ENCODE measurements at regions not wholly inside any gene's neighbourhood (a gene's known extent, or its start where the extent isn't known, plus 50 kb on each side); places are given as distances from the start of the nearest gene placed in this dataset.

- intact Hi-C loops (cut with DNase I): no loop called here
- TF ChIP-seq CTCF (IDR thresholded peaks at IDR 0.05; ENCODE audit: borderline replicate concordance, extremely low read depth, insufficient read depth): no peak
- Histone ChIP-seq H3K27me3 (ENCODE audit: control insufficient read depth, insufficient read depth, low read length) (no peaks in the 10 kb centered on the region), H3K36me3 (ENCODE audit: control insufficient read depth in 2 of 3, insufficient read depth in 3 of 3, low read length in 3 of 3) (no peaks in the 10 kb centered on the region), H3K27ac (ENCODE audit: low read depth in 2 of 2, low read length in 2 of 2) (no peak overlapping the region), H3K9ac (ENCODE audit: low read length in 3 of 3) (no peak overlapping the region), H3K9me3 (ENCODE audit: control insufficient read depth in 2 of 3, insufficient read depth in 1 of 3, low read length in 3 of 3) (peaks cover 0 to 3% (median 0%) of the 10 kb centered on the region in 3 donors), H3K4me1 (ENCODE audit: control insufficient read depth in 2 of 3, insufficient read depth in 2 of 3, low read depth in 1 of 3, low read length in 3 of 3) (no peaks in the 10 kb centered on the region), H3K4me3 (ENCODE audit: low read length in 3 of 3) (no peak overlapping the region)
- FAIRE-seq (no peak), DNase-seq (no peak)
Measured at GRCh38 chr15:46121441-46121840, 486.6 kb downstream of the SQOR start.

DNA sequence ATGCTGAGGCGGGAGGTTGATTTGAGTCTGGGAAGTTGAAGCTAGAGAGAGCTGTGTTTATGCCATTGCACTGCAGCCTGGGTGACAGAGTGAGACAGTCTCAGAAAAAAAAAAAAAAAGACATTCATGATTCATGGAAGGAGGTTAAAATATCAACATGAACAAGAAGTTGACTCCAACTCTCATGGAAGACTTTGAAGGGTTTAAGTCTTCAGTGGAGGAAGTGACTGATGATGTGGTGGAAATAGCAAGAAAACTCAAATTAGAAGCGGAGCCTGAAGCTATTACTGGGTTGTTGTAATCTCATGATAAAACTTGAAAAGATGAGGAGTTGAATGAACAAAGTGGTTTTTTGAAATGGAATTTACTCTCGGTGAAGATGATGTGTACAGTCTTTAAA lies 491.8 kb downstream of the SQOR start:
- Histone ChIP-seq H3K27ac (ENCODE audit: low read depth in 2 of 2, low read length in 2 of 2) (no peak overlapping the region), H3K9me3 (ENCODE audit: control insufficient read depth in 2 of 3, insufficient read depth in 1 of 3, low read length in 3 of 3) (peaks cover 0 to 3% (median 0%) of the 10 kb centered on the region in 3 donors), H3K36me3 (ENCODE audit: control insufficient read depth in 2 of 3, insufficient read depth in 3 of 3, low read length in 3 of 3) (no peaks in the 10 kb centered on the region), H3K9ac (ENCODE audit: low read length in 3 of 3) (no peak overlapping the region), H3K27me3 (ENCODE audit: control insufficient read depth, insufficient read depth, low read length) (no peaks in the 10 kb centered on the region), H3K4me1 (ENCODE audit: control insufficient read depth in 2 of 3, insufficient read depth in 2 of 3, low read depth in 1 of 3, low read length in 3 of 3) (no peaks in the 10 kb centered on the region), H3K4me3 (ENCODE audit: low read length in 3 of 3) (no peak overlapping the region)
- DNase-seq: no peak
- TF ChIP-seq CTCF (IDR thresholded peaks at IDR 0.05; ENCODE audit: borderline replicate concordance, extremely low read depth, insufficient read depth): no peak
- no peak for FAIRE-seq
- intact Hi-C loops (cut with DNase I): no loop called here

- Histone ChIP-seq H3K4me1 (ENCODE audit: control insufficient read depth in 2 of 3, insufficient read depth in 2 of 3, low read depth in 1 of 3, low read length in 3 of 3) (no peaks in the 10 kb centered on the region), H3K36me3 (ENCODE audit: control insufficient read depth in 2 of 3, insufficient read depth in 3 of 3, low read length in 3 of 3) (no peaks in the 10 kb centered on the region), H3K9ac (ENCODE audit: low read length in 3 of 3) (no peak overlapping the region), H3K27ac (ENCODE audit: low read depth in 2 of 2, low read length in 2 of 2) (no peak overlapping the region), H3K9me3 (ENCODE audit: control insufficient read depth in 2 of 3, insufficient read depth in 1 of 3, low read length in 3 of 3) (peaks cover 0 to 3% (median 0%) of the 10 kb centered on the region in 3 donors), H3K4me3 (ENCODE audit: low read length in 3 of 3) (no peak overlapping the region), H3K27me3 (ENCODE audit: control insufficient read depth, insufficient read depth, low read length) (no peaks in the 10 kb centered on the region)
- TF ChIP-seq CTCF (IDR thresholded peaks at IDR 0.05; ENCODE audit: borderline replicate concordance, extremely low read depth, insufficient read depth): no peak
- no peak for DNase-seq
- no peak for FAIRE-seq
- intact Hi-C loops (cut with DNase I): no loop called here
Measured at GRCh38 chr15:46127361-46127874, 492.6 kb downstream of the SQOR start.

- intact Hi-C loops (cut with DNase I): no loop called here
- H3K36me3 ChIP-seq (ENCODE audit: control insufficient read depth in 2 of 3, insufficient read depth in 3 of 3, low read length in 3 of 3): no peaks in the 10 kb centered on the region
- FAIRE-seq (no peak), DNase-seq (no peak)
- TF ChIP-seq CTCF (IDR thresholded peaks at IDR 0.05; ENCODE audit: borderline replicate concordance, extremely low read depth, insufficient read depth): no peak
- no peak overlapping the region for H3K9ac ChIP-seq (ENCODE audit: low read length in 3 of 3)
- H3K4me3 ChIP-seq (ENCODE audit: low read length in 3 of 3): no peak overlapping the region
- no peaks in the 10 kb centered on the region for H3K9me3 ChIP-seq (ENCODE audit: control insufficient read depth in 2 of 3, insufficient read depth in 1 of 3, low read length in 3 of 3)
- H3K4me1 ChIP-seq (ENCODE audit: control insufficient read depth in 2 of 3, insufficient read depth in 2 of 3, low read depth in 1 of 3, low read length in 3 of 3): no peaks in the 10 kb centered on the region
- H3K27ac ChIP-seq (ENCODE audit: low read depth in 2 of 2, low read length in 2 of 2): no peak overlapping the region
- H3K27me3 ChIP-seq (ENCODE audit: control insufficient read depth, insufficient read depth, low read length): no peaks in the 10 kb centered on the region
Measured at GRCh38 chr15:46129145-46129544, 494.3 kb downstream of the SQOR start.
